ENCODE measurements at regions not wholly inside any gene's neighbourhood (a gene's known extent, or its start where the extent isn't known, plus 50 kb on each side); places are given as distances from the start of the nearest gene placed in this dataset.

GRCh38 chr13:65656740-65657329, 1573.3 kb downstream of the PCDH9 start:
- TF ChIP-seq POLR2AphosphoS5 (IDR thresholded peaks at IDR 0.05) (no peak), CTCF (IDR thresholded peaks at IDR 0.05) (peak; percentile 46 to 61 (median 53))
- H3K4me1 ChIP-seq: no peaks in the 10 kb centered on the region
- no peak overlapping the region for H3K27ac ChIP-seq (replicated peaks in 1 of 4)
- H3K4me3 ChIP-seq: no peak overlapping the region
- WGBS: 73% methylated on average over 1 of the region's 1 CpG
- H3K9me3 ChIP-seq: no peaks in the 10 kb centered on the region
- no peak for DNase-seq (ENCODE audit: extremely low spot score)
- no peaks in the 10 kb centered on the region for H3K27me3 ChIP-seq
- H3K36me3 ChIP-seq: no peaks in the 10 kb centered on the region
- intact Hi-C loops (cut with DNase I): loop anchor here (10.0 kb wide), 1 partner anchor 1568 kb away; no protein-coding TSS in a partner anchor

GRCh38 chr13:65653613-65654012, 1576.5 kb downstream of the PCDH9 start:
- intact Hi-C loops (cut with DNase I): loop anchor here (10.0 kb wide), 1 partner anchor 1571 kb away; no protein-coding TSS in a partner anchor
- Histone ChIP-seq H3K27ac (replicated peaks in 1 of 4) (no peak overlapping the region), H3K4me1 (no peaks in the 10 kb centered on the region), H3K9me3 (no peaks in the 10 kb centered on the region), H3K36me3 (no peaks in the 10 kb centered on the region), H3K27me3 (no peaks in the 10 kb centered on the region), H3K4me3 (no peak overlapping the region)
- no peak for TF ChIP-seq CTCF (IDR thresholded peaks at IDR 0.05)
- no peak for TF ChIP-seq EP300 (IDR thresholded peaks at IDR 0.05)
- no peak for TF ChIP-seq POLR2A (IDR thresholded peaks at IDR 0.05; ENCODE audit: low read depth)
- no peak for TF ChIP-seq POLR2AphosphoS5 (IDR thresholded peaks at IDR 0.05)
- no peak for DNase-seq (ENCODE audit: extremely low spot score)
- 58% methylated on average over 2 of the region's 2 CpGs for WGBS

GRCh38 chr13:65650321-65650720, 1579.8 kb downstream of the PCDH9 start:
- 79% methylated on average over 5 of the region's 5 CpGs for WGBS
- no peaks in the 10 kb centered on the region for H3K27me3 ChIP-seq
- no peaks in the 10 kb centered on the region for H3K9me3 ChIP-seq
- no peaks in the 10 kb centered on the region for H3K4me1 ChIP-seq
- no peak for DNase-seq (ENCODE audit: extremely low spot score)
- TF ChIP-seq POLR2A (IDR thresholded peaks at IDR 0.05; ENCODE audit: low read depth): no peak
- TF ChIP-seq CTCF (IDR thresholded peaks at IDR 0.05): no peak
- TF ChIP-seq EP300 (IDR thresholded peaks at IDR 0.05): no peak
- no peak for TF ChIP-seq POLR2AphosphoS5 (IDR thresholded peaks at IDR 0.05)
- H3K27ac ChIP-seq (replicated peaks in 1 of 4): no peak overlapping the region
- no peak overlapping the region for H3K4me3 ChIP-seq
- no peaks in the 10 kb centered on the region for H3K36me3 ChIP-seq
- intact Hi-C loops (cut with DNase I): loop anchor here (10.0 kb wide), 1 partner anchor 1574 kb away; no protein-coding TSS in a partner anchor

- H3K4me3 ChIP-seq: no peak overlapping the region
- H3K4me1 ChIP-seq: no peaks in the 10 kb centered on the region
- no peaks in the 10 kb centered on the region for H3K27me3 ChIP-seq
- no peaks in the 10 kb centered on the region for H3K36me3 ChIP-seq
- H3K27ac ChIP-seq (replicated peaks in 1 of 4): no peak overlapping the region
- H3K9me3 ChIP-seq: no peaks in the 10 kb centered on the region
- TF ChIP-seq POLR2A (IDR thresholded peaks at IDR 0.05; ENCODE audit: low read depth): no peak
- TF ChIP-seq EP300 (IDR thresholded peaks at IDR 0.05): no peak
- no peak for TF ChIP-seq POLR2AphosphoS5 (IDR thresholded peaks at IDR 0.05)
- TF ChIP-seq CTCF (IDR thresholded peaks at IDR 0.05): no peak
- intact Hi-C loops (cut with DNase I): no loop called here
- DNase-seq (ENCODE audit: extremely low spot score): no peak
- 69% methylated on average over 4 of the region's 4 CpGs for WGBS
Measured at GRCh38 chr13:65642996-65643395, 1587.1 kb downstream of the PCDH9 start.

- TF ChIP-seq CTCF (IDR thresholded peaks at IDR 0.05): no peak
- TF ChIP-seq POLR2A (IDR thresholded peaks at IDR 0.05; ENCODE audit: low read depth): no peak
- no peak for TF ChIP-seq POLR2AphosphoS5 (IDR thresholded peaks at IDR 0.05)
- TF ChIP-seq EP300 (IDR thresholded peaks at IDR 0.05): no peak
- intact Hi-C loops (cut with DNase I): no loop called here
Measured at GRCh38 chr13:65642301-65642700, 1587.8 kb downstream of the PCDH9 start.

More at GRCh38 chr13:65642301-65642700, 1587.8 kb downstream of the PCDH9 start:
- H3K4me3 ChIP-seq: no peak overlapping the region
- H3K27me3 ChIP-seq: no peaks in the 10 kb centered on the region
- no peak for DNase-seq (ENCODE audit: extremely low spot score)
- no peaks in the 10 kb centered on the region for H3K4me1 ChIP-seq
- H3K36me3 ChIP-seq: no peaks in the 10 kb centered on the region
- no peak overlapping the region for H3K27ac ChIP-seq (replicated peaks in 1 of 4)
- no peaks in the 10 kb centered on the region for H3K9me3 ChIP-seq

All from esophagus muscularis mucosa (tissue), 4 donors.